Body of pancreas (tissue), 4 donors: ENCODE measurements at regions not wholly inside any gene's neighbourhood (a gene's known extent, or its start where the extent isn't known, plus 50 kb on each side); places are given as distances from the start of the nearest gene placed in this dataset.

ENCODE experiments used
- ATAC-seq: fragments of 150-250 bp; one replicate; pipeline ENCODE4 v1.9.1; 2016
- DNase-seq, 4 donors: peaks; one replicate each; pipeline ENCODE4 v3.0.0-alpha.2; 2019
- H3K27ac ChIP-seq, 4 donors: fragments of 200-600 bp; sonication (generic); 1 replicate in 3 of 4; 2 replicates in 1 of 4; pipeline versions ENCODE4 v1.5.1 to v1.6.1; 2016 to 2019; ENCODE audit warnings: mild to moderate bottlenecking in 1 of 4, mixed read lengths in 1 of 4, moderate library complexity in 1 of 4
- H3K27me3 ChIP-seq, 2 donors: fragments of 200-600 bp; sonication (generic); one replicate each; pipeline ENCODE4 v1.6.0; 2016; ENCODE audit warnings: mild to moderate bottlenecking in 1 of 2
- H3K36me3 ChIP-seq, 2 donors: fragments of 200-600 bp; sonication (generic); replicated peaks in 1 of 2; 2 replicates each; pipeline ENCODE4 v1.5.1; 2016; ENCODE audit warnings: low read depth in 2 of 2; ENCODE audit not compliant: insufficient read depth in 1 of 2
- H3K4me1 ChIP-seq: fragments of 200-600 bp; sonication (generic); one replicate; pipeline ENCODE4 v1.6.0; 2016
- H3K4me3 ChIP-seq, 2 donors: fragments of 200-600 bp; sonication (generic); 1 replicate in 1 of 2; 2 replicates in 1 of 2; pipeline ENCODE4 v1.5.1; 2016 to 2019
- H3K9me3 ChIP-seq, 3 donors: fragments of 200-600 bp; sonication (generic); 1 replicate in 2 of 3; 2 replicates in 1 of 3; pipeline ENCODE4 v1.5.1; 2016
- POLR2A ChIP-seq, 3 donors: fragments of 450-650 bp; IDR thresholded peaks; one replicate each; pipeline ENCODE4 v1.6.1; 2016; ENCODE audit warnings: antibody characterized with exemption in 3 of 3, mild to moderate bottlenecking in 2 of 3
- WGBS, 2 donors: methylation state at CpG; one replicate each; pipeline ENCODE4 v1.1.5; 2017; 5-methylcytosine and 5-hydroxymethylcytosine counted together
- intact Hi-C: fragments of 100-400 bp; cut with DNase I; formaldehyde crosslinking; loops from one replicate; pipeline ENCODE4 v1.15.1; 2023
- TF ChIP-seq, protein P1 (sequence below), 7 experiments: fragments of 450-650 bp in 4 of 7; fragments of 200-600 bp in 3 of 7; sonication (generic) in 3 of 7; IDR thresholded peaks; one replicate each; pipeline ENCODE4 v1.5.1; 2016 to 2019; ENCODE audit warnings: antibody characterized with exemption in 7 of 7

DNA sequence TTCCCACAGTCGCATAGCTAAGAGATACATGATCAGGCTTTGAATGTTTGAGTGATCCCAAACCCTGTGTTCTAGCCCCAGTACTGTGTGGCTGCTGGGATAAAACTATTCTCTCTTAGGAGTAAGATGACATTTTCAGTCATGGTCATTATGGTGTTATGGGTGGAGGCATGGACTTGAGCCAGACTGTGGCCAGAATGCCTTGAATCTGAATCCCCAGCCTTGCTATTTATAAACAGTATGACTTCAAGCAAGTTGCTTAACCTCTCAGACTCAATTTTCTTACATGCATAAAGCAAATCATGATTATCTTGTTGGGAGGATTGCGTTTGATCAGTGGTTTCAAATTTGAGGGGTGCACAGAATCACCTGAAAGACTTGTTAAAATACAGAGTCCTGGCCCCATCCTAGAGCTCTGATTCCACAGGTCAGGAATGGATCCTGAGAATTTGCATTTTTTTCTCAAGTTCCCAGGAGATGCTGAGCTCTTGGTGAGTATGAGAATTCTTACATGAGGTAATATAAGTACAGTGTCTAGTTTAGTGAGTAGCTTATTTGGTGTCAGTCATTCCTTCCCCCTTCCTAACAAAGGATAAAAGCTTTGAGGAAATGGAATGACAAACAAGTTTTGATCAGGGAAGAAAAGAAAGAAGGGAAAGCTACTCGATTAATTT is 571.7 kb downstream of the METTL15 start:
- DNase-seq (no peak), ATAC-seq (no peak)
- no peaks in the 10 kb centered on the region for H3K9me3 ChIP-seq
- TF ChIP-seq, protein P1, sequence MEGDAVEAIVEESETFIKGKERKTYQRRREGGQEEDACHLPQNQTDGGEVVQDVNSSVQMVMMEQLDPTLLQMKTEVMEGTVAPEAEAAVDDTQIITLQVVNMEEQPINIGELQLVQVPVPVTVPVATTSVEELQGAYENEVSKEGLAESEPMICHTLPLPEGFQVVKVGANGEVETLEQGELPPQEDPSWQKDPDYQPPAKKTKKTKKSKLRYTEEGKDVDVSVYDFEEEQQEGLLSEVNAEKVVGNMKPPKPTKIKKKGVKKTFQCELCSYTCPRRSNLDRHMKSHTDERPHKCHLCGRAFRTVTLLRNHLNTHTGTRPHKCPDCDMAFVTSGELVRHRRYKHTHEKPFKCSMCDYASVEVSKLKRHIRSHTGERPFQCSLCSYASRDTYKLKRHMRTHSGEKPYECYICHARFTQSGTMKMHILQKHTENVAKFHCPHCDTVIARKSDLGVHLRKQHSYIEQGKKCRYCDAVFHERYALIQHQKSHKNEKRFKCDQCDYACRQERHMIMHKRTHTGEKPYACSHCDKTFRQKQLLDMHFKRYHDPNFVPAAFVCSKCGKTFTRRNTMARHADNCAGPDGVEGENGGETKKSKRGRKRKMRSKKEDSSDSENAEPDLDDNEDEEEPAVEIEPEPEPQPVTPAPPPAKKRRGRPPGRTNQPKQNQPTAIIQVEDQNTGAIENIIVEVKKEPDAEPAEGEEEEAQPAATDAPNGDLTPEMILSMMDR (IDR thresholded peaks at IDR 0.05), result no peak
- no peak for TF ChIP-seq POLR2A (IDR thresholded peaks at IDR 0.05)
- WGBS, 2 donors, result 71 to 77% methylated on average over 3 of the region's 3 CpGs
- no peaks in the 10 kb centered on the region for H3K36me3 ChIP-seq
- H3K27ac ChIP-seq, result no peak overlapping the region
- H3K4me1 ChIP-seq, result no peaks in the 10 kb centered on the region
- H3K4me3 ChIP-seq, result no peak overlapping the region
- intact Hi-C loops, result no loop called here
- no peaks in the 10 kb centered on the region for H3K27me3 ChIP-seq

DNA sequence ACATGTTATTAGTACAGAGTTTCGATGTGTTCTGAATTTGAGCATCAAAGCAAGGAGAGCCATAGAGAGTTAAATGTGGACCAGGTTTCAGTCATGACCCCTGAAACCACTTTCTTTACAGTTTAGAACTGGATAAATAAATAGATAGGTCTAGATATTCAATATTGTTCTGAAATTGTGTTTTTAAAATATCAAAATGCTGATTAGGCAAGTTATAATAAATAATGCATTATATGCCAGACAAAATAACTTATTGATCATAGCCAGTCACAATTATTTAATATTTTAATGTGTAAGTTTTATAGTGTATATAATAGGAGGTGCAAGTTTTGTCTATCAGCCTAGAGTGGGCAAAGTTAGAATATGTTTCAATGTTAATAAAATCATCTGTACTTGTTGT is 569.5 kb downstream of the METTL15 start:
- Histone ChIP-seq H3K4me3 (no peak overlapping the region), H3K36me3 (no peaks in the 10 kb centered on the region), H3K4me1 (no peaks in the 10 kb centered on the region), H3K9me3 (no peaks in the 10 kb centered on the region), H3K27me3 (no peaks in the 10 kb centered on the region), H3K27ac (no peak overlapping the region)
- no peak for DNase-seq
- intact Hi-C loops, result no loop called here
- no peak for ATAC-seq
- WGBS, 2 donors, result 83 to 93% methylated on average over 1 of the region's 1 CpG
- TF ChIP-seq, protein P1 (IDR thresholded peaks at IDR 0.05), result no peak
- no peak for TF ChIP-seq POLR2A (IDR thresholded peaks at IDR 0.05)

DNA sequence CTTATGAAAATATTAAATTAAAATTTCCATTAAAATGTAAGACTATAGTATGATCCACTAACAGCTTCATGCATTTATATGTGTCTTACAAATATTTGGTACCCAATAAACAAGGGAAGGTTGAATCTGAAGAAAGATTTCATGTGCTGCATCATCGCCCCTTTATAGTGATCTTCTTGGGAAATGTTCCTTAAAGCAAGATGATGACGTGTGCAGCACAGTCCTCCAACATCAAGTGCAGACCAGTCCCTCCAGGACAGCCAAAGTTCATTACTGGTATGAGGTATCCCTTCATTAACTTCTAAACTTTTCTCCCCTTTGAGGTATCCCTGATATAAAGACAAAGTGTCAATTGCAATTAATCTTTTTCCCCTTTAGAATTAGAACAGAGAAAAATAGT is 567.0 kb downstream of the METTL15 start:
- ATAC-seq (no peak), DNase-seq (no peak)
- WGBS, 2 donors, result 90% methylated on average over 2 of the region's 2 CpGs
- H3K36me3 ChIP-seq, result no peaks in the 10 kb centered on the region
- no peaks in the 10 kb centered on the region for H3K4me1 ChIP-seq
- H3K4me3 ChIP-seq, result no peak overlapping the region
- H3K27me3 ChIP-seq, result no peaks in the 10 kb centered on the region
- no peaks in the 10 kb centered on the region for H3K9me3 ChIP-seq
- TF ChIP-seq, protein P1 (IDR thresholded peaks at IDR 0.05), result no peak
- no peak for TF ChIP-seq POLR2A (IDR thresholded peaks at IDR 0.05)
- intact Hi-C loops, result no loop called here
- H3K27ac ChIP-seq, result no peak overlapping the region

DNA sequence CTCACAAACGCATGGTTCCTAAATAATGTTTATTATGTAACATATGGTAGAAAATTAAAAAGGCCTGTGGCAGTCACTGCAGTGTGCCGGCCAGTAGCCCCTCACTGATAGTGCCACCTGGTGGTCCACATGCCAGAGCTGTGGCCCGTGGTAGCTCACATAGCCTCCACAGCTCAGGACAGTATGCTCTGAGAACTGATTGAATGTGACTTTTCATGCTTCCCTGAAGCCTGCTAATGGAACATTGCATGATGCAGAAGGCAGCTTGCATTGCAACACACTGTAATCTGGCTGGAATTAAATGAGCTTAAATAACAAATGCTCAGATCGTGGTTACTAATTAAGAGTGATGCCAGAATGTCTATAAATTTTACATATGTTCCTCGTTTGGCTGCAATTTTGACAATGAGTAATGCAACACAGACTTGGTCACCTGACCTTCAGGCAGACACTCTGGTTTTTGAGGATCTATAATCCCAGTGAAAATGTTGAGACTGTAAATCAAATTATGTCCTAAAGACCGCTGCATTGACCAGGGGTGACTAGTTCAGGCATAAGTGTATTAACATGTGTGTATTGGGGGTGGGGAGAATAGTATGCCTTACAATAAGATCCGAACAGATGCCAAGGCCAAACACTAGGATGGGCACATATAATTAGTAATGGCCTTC is 566.4 kb downstream of the METTL15 start:
- WGBS, 2 donors, result 52 to 56% methylated on average over 7 of the region's 7 CpGs
- DNase-seq (no peak), ATAC-seq (no peak)
- no peaks in the 10 kb centered on the region for H3K4me1 ChIP-seq
- TF ChIP-seq POLR2A (IDR thresholded peaks at IDR 0.05), result no peak
- TF ChIP-seq, protein P1 (IDR thresholded peaks at IDR 0.05), result no peak
- no peaks in the 10 kb centered on the region for H3K36me3 ChIP-seq
- no peak overlapping the region for H3K4me3 ChIP-seq
- intact Hi-C loops, result no loop called here
- no peaks in the 10 kb centered on the region for H3K27me3 ChIP-seq
- H3K27ac ChIP-seq, result no peak overlapping the region
- H3K9me3 ChIP-seq, result no peaks in the 10 kb centered on the region
